Astrocyte (in vitro differentiated cells and primary cell): ENCODE measurements at regions not wholly inside any gene's neighbourhood (a gene's known extent, or its start where the extent isn't known, plus 50 kb on each side); places are given as distances from the start of the nearest gene placed in this dataset.

Experiments
- DNase-seq: peaks from one replicate; pipeline ENCODE4 v3.0.0-alpha.2; 2010; ENCODE audit warnings: low read depth
- FAIRE-seq: peaks from 2 replicates; lab custom pipeline; 2011; peaks lifted over from hg19 to GRCh38; lab: Jason Lieb, UNC
- H2AFZ ChIP-seq: 2 replicates; pipeline ENCODE4 v1.6.0; 2012; ENCODE audit warnings: low read depth, low read length, inconsistent platforms
- H3K27ac ChIP-seq: 2 replicates; pipeline ENCODE4 v1.5.1; 2011; ENCODE audit warnings: low read depth, low read length, inconsistent platforms
- H3K27me3 ChIP-seq: 2 replicates; pipeline ENCODE4 v1.6.0; 2011; ENCODE audit warnings: low read length, inconsistent platforms; ENCODE audit not compliant: insufficient read depth
- H3K36me3 ChIP-seq: 2 replicates; pipeline ENCODE4 v1.5.1; 2011; ENCODE audit warnings: low read length, inconsistent platforms; ENCODE audit not compliant: insufficient read depth
- H3K4me1 ChIP-seq: 2 replicates; pipeline ENCODE4 v1.5.1; 2011; ENCODE audit warnings: low read length, inconsistent platforms; ENCODE audit not compliant: insufficient read depth
- H3K4me2 ChIP-seq: 2 replicates; pipeline ENCODE4 v1.6.0; 2012; ENCODE audit warnings: low read length, inconsistent platforms
- H3K4me3 ChIP-seq: 2 replicates; pipeline ENCODE4 v1.5.1; 2011; ENCODE audit warnings: low read depth, mild to moderate bottlenecking, low read length, inconsistent platforms; ENCODE audit not compliant: insufficient read depth
- H3K79me2 ChIP-seq: 2 replicates; pipeline ENCODE4 v1.6.0; 2012; ENCODE audit warnings: mild to moderate bottlenecking, low read length, inconsistent platforms; ENCODE audit not compliant: insufficient read depth
- H3K9ac ChIP-seq: 2 replicates; pipeline ENCODE4 v1.6.0; 2012; ENCODE audit warnings: mild to moderate bottlenecking, low read length, inconsistent platforms
- H3K9me3 ChIP-seq: 2 replicates; pipeline ENCODE4 v1.5.1; 2012; ENCODE audit warnings: low read depth, mild to moderate bottlenecking, low read length, inconsistent platforms; ENCODE audit not compliant: insufficient read depth
- H4K20me1 ChIP-seq: 2 replicates; pipeline ENCODE4 v1.6.0; 2012; ENCODE audit warnings: low read length, inconsistent platforms; ENCODE audit not compliant: insufficient read depth
- H3K27ac Mint-ChIP-seq: one replicate; pipeline ENCODE4 v1.8.0; 2021; ENCODE audit warnings: mild to moderate bottlenecking, mixed read lengths; ENCODE audit not compliant: unreplicated experiment
- H3K27me3 Mint-ChIP-seq: one replicate; pipeline ENCODE4 v1.8.0; 2021; ENCODE audit warnings: low read depth, mixed read lengths; ENCODE audit not compliant: unreplicated experiment
- H3K36me3 Mint-ChIP-seq: one replicate; pipeline ENCODE4 v1.8.0; 2021; ENCODE audit warnings: low read depth, mixed read lengths; ENCODE audit not compliant: unreplicated experiment
- H3K4me1 Mint-ChIP-seq: one replicate; pipeline ENCODE4 v1.8.0; 2021; ENCODE audit warnings: low read depth, mixed read lengths; ENCODE audit not compliant: unreplicated experiment
- H3K4me3 Mint-ChIP-seq: one replicate; pipeline ENCODE4 v1.8.0; 2021; ENCODE audit warnings: mild to moderate bottlenecking, moderate library complexity, mixed read lengths; ENCODE audit not compliant: unreplicated experiment
- H3K9me3 Mint-ChIP-seq: one replicate; pipeline ENCODE4 v1.8.0; 2021; ENCODE audit warnings: mild to moderate bottlenecking, mixed read lengths; ENCODE audit not compliant: unreplicated experiment
- EZH2 ChIP-seq: IDR thresholded peaks from 2 replicates; pipeline ENCODE4 v1.6.1; 2012; ENCODE audit warnings: mild to moderate bottlenecking, low read length, inconsistent platforms; ENCODE audit not compliant: insufficient read depth
- TF ChIP-seq, protein P1 (sequence below): IDR thresholded peaks from 2 replicates; pipeline ENCODE4 v1.5.1; 2011; ENCODE audit warnings: low read depth, mild to moderate bottlenecking, inconsistent platforms, low read length, moderate library complexity; ENCODE audit not compliant: insufficient read depth

DNA sequence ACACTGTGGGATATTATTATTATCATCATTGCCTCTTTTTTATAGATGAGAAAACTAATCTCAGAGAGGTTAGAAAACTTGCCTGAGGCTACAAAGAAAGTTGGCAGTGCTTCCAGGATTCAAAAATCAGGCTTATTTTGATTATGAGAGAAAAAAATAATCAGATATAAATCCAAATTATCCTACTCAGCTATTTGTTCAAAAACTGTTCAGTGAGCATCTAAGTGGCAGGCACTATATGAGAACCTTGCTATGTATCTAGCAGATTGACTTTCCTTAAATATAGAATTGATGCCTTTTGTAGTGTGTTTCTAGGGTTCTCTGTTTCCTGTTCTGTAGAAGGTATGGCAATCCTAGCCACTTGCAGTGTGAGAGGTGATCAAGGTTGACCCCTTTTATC, 60.0 kb upstream of the SLC35B4 start:
- TF ChIP-seq EZH2 = no peak
- TF ChIP-seq, protein P1, sequence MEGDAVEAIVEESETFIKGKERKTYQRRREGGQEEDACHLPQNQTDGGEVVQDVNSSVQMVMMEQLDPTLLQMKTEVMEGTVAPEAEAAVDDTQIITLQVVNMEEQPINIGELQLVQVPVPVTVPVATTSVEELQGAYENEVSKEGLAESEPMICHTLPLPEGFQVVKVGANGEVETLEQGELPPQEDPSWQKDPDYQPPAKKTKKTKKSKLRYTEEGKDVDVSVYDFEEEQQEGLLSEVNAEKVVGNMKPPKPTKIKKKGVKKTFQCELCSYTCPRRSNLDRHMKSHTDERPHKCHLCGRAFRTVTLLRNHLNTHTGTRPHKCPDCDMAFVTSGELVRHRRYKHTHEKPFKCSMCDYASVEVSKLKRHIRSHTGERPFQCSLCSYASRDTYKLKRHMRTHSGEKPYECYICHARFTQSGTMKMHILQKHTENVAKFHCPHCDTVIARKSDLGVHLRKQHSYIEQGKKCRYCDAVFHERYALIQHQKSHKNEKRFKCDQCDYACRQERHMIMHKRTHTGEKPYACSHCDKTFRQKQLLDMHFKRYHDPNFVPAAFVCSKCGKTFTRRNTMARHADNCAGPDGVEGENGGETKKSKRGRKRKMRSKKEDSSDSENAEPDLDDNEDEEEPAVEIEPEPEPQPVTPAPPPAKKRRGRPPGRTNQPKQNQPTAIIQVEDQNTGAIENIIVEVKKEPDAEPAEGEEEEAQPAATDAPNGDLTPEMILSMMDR = no peak
- no peaks in the 10 kb centered on the region for H3K36me3 Mint-ChIP-seq

DNA sequence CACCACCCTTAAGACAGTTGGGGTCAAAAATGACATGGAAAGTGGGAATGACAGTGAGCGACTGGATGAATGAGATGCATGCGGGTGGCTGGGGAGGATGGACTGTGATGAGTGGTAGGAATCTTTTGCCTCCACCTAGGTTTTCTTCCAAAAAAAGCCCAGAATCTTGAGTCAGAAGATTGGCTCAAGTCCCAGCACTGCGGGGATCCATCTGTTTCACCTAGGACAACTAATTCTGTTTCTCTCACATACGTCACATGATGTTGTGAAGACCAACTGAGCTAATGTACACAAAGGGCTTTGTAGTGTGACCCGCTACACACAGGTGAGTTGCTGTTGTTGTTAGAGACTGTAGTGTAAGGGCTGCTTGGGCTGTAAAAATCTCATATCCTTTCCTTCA, 58.5 kb upstream of the SLC35B4 start:
- no peak for DNase-seq
- no peak for FAIRE-seq
- H3K27me3 Mint-ChIP-seq = peaks cover 22% of the 10 kb centered on the region
- Histone ChIP-seq H3K79me2 (no peaks in the 10 kb centered on the region), H3K27ac (no peak overlapping the region), H3K4me2 (no peak overlapping the region), H3K36me3 (no peaks in the 10 kb centered on the region), H2AFZ (no peak overlapping the region), H3K9me3 (no peaks in the 10 kb centered on the region), H3K4me1 (no peaks in the 10 kb centered on the region), H4K20me1 (no peaks in the 10 kb centered on the region), H3K27me3 (peaks cover 8% of the 10 kb centered on the region), H3K4me3 (no peak overlapping the region), H3K9ac (no peak overlapping the region)
- TF ChIP-seq EZH2 = no peak
- TF ChIP-seq, protein P1 = no peak
- no peak overlapping the region for H3K27ac Mint-ChIP-seq
- H3K4me3 Mint-ChIP-seq = no peak overlapping the region
- H3K4me1 Mint-ChIP-seq = no peaks in the 10 kb centered on the region
- H3K9me3 Mint-ChIP-seq = peaks cover 2% of the 10 kb centered on the region
- no peaks in the 10 kb centered on the region for H3K36me3 Mint-ChIP-seq

More for the DNA sequence above, 60.0 kb upstream of the SLC35B4 start:
- DNase-seq (no peak), FAIRE-seq (no peak)
- H2AFZ ChIP-seq = no peak overlapping the region
- no peak overlapping the region for H3K9ac ChIP-seq
- H3K4me3 ChIP-seq = no peak overlapping the region
- no peaks in the 10 kb centered on the region for H3K4me1 ChIP-seq
- Mint-ChIP-seq H3K4me1 (no peaks in the 10 kb centered on the region), H3K4me3 (no peak overlapping the region), H3K9me3 (peaks cover 2% of the 10 kb centered on the region), H3K27ac (no peak overlapping the region), H3K27me3 (peaks cover 18% of the 10 kb centered on the region)
- no peaks in the 10 kb centered on the region for H3K9me3 ChIP-seq
- H3K79me2 ChIP-seq = no peaks in the 10 kb centered on the region
- H3K27ac ChIP-seq = no peak overlapping the region
- peaks cover 8% of the 10 kb centered on the region for H3K27me3 ChIP-seq
- no peak overlapping the region for H3K4me2 ChIP-seq
- H3K36me3 ChIP-seq = no peaks in the 10 kb centered on the region
- H4K20me1 ChIP-seq = no peaks in the 10 kb centered on the region

DNA sequence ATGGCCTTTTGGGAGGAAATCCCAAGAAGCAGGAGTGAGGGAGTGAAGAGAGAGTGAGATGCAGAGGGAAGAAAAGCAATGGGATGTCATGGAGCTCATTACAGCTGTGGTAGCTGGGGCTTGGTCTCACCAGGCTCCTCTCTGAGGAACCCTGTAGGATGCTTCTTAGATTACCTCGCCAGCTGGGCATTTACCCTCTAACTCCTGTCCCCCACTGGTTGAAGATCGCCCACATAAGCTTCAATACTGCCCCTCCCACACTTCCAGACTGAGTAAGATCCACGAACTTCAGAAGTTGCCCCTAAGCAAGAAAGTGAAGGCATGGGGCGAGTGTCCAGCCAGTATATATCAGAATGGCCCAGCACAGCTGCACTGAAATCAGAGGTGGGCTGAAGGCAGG, 58.1 kb upstream of the SLC35B4 start:
- no peak overlapping the region for H3K4me3 Mint-ChIP-seq

More for the DNA sequence above, 58.1 kb upstream of the SLC35B4 start:
- peaks cover 7% of the 10 kb centered on the region for H3K27me3 ChIP-seq
- H3K27ac Mint-ChIP-seq = no peak overlapping the region
- H3K9me3 Mint-ChIP-seq = peaks cover 2% of the 10 kb centered on the region
- no peaks in the 10 kb centered on the region for H3K4me1 Mint-ChIP-seq
- no peaks in the 10 kb centered on the region for H3K4me1 ChIP-seq
- no peaks in the 10 kb centered on the region for H3K36me3 ChIP-seq
- H3K9me3 ChIP-seq = no peaks in the 10 kb centered on the region
- peaks cover 24% of the 10 kb centered on the region for H3K27me3 Mint-ChIP-seq
- TF ChIP-seq EZH2 = no peak
- TF ChIP-seq, protein P1 = no peak
- no peak overlapping the region for H3K9ac ChIP-seq
- DNase-seq (no peak), FAIRE-seq (no peak)
- no peak overlapping the region for H3K4me2 ChIP-seq
- H2AFZ ChIP-seq = no peak overlapping the region
- no peaks in the 10 kb centered on the region for H4K20me1 ChIP-seq
- no peaks in the 10 kb centered on the region for H3K79me2 ChIP-seq
- no peaks in the 10 kb centered on the region for H3K36me3 Mint-ChIP-seq
- no peak overlapping the region for H3K4me3 ChIP-seq
- H3K27ac ChIP-seq = no peak overlapping the region
